NT2/D1 (cell line): ENCODE measurements at regions not wholly inside any gene's neighbourhood (a gene's known extent, or its start where the extent isn't known, plus 50 kb on each side); places are given as distances from the start of the nearest gene placed in this dataset.

ENCODE experiments used
- SUZ12 ChIP-seq: IDR thresholded peaks from 2 replicates; pipeline ENCODE4 v1.6.1; 2011; ENCODE audit not compliant: insufficient read length, insufficient read depth; ENCODE audit errors: extremely low read depth
- YY1 ChIP-seq: IDR thresholded peaks from 2 replicates; pipeline ENCODE4 v1.6.1; 2011; ENCODE audit not compliant: insufficient read length, insufficient read depth

- TF ChIP-seq SUZ12 (no peak), YY1 (no peak)
Observed at GRCh38 chr13:61294467-61295191, 121.0 kb downstream of the PCDH20 start.
